H9 (cell line): ENCODE measurements at regions not wholly inside any gene's neighbourhood (a gene's known extent, or its start where the extent isn't known, plus 50 kb on each side); places are given as distances from the start of the nearest gene placed in this dataset.

ENCODE experiments used
- DNase-seq: peaks from one replicate; pipeline ENCODE4 v3.0.0-alpha.2; 2017
- H2AFZ ChIP-seq: one replicate; pipeline ENCODE4 v1.6.1; 2013; ENCODE audit warnings: mild to moderate bottlenecking, low read length, control low read depth, moderate library complexity
- H2AK5ac ChIP-seq: 2 replicates; pipeline ENCODE4 v1.6.1; 2013; ENCODE audit warnings: low read length, control low read depth, mixed read lengths; ENCODE audit not compliant: insufficient read length
- H2BK120ac ChIP-seq: one replicate; pipeline ENCODE4 v1.6.1; 2013; ENCODE audit warnings: low read depth, mild to moderate bottlenecking, low read length, control low read depth, inconsistent platforms; ENCODE audit not compliant: poor library complexity, severe bottlenecking
- H2BK12ac ChIP-seq: 2 replicates; pipeline ENCODE4 v1.6.1; 2013; ENCODE audit warnings: low read length, control low read depth, mixed read lengths, low read depth; ENCODE audit not compliant: insufficient read length
- H2BK15ac ChIP-seq: 2 replicates; pipeline ENCODE4 v1.6.1; 2013; ENCODE audit warnings: low read depth, low read length, control low read depth
- H2BK20ac ChIP-seq: one replicate; pipeline ENCODE4 v1.6.1; 2013; ENCODE audit warnings: low read depth, mild to moderate bottlenecking, low read length, control low read depth, inconsistent platforms; ENCODE audit not compliant: poor library complexity, severe bottlenecking
- H2BK5ac ChIP-seq: 2 replicates; pipeline ENCODE4 v1.6.1; 2013; ENCODE audit warnings: low read length, control low read depth, mixed read lengths; ENCODE audit not compliant: insufficient read length
- H3K14ac ChIP-seq: 2 replicates; pipeline ENCODE4 v1.6.1; 2013; ENCODE audit warnings: low read length, control low read depth; ENCODE audit not compliant: insufficient read depth
- H3K18ac ChIP-seq: 2 replicates; pipeline ENCODE4 v1.6.1; 2013; ENCODE audit warnings: low read depth, mild to moderate bottlenecking, mixed read lengths, low read length, control low read depth; ENCODE audit not compliant: insufficient read length
- H3K23ac ChIP-seq: 2 replicates; pipeline ENCODE4 v1.6.1; 2013; ENCODE audit warnings: low read length, control low read depth, mixed read lengths, low read depth; ENCODE audit not compliant: insufficient read length
- H3K23me2 ChIP-seq: 2 replicates; pipeline ENCODE4 v1.6.1; 2013; ENCODE audit warnings: low read depth, mild to moderate bottlenecking, mixed read lengths, low read length, control low read depth; ENCODE audit not compliant: insufficient read length, poor library complexity, severe bottlenecking
- H3K27ac ChIP-seq: 2 replicates; pipeline ENCODE4 v1.5.1; 2013; ENCODE audit warnings: low read length, control low read depth, mixed read lengths, low read depth; ENCODE audit not compliant: insufficient read length
- H3K27me3 ChIP-seq: 2 replicates; pipeline ENCODE4 v1.6.1; 2013; ENCODE audit warnings: low read length, control low read depth, inconsistent platforms; ENCODE audit not compliant: insufficient read depth
- H3K4ac ChIP-seq: 2 replicates; pipeline ENCODE4 v1.6.1; 2013; ENCODE audit warnings: low read depth, mild to moderate bottlenecking, control low read depth, inconsistent platforms, low read length, moderate library complexity
- H3K4me1 ChIP-seq: 2 replicates; pipeline ENCODE4 v1.6.1; 2013; ENCODE audit warnings: low read length, control low read depth, inconsistent platforms; ENCODE audit not compliant: insufficient read depth
- H3K4me2 ChIP-seq: 2 replicates; pipeline ENCODE4 v1.6.1; 2013; ENCODE audit warnings: low read length, control low read depth, mixed read lengths; ENCODE audit not compliant: insufficient read length, insufficient read depth
- H3K56ac ChIP-seq: 2 replicates; pipeline ENCODE4 v1.6.1; 2013; ENCODE audit warnings: low read depth, mild to moderate bottlenecking, mixed read lengths, low read length, control low read depth; ENCODE audit not compliant: insufficient read length
- H3K79me1 ChIP-seq: 2 replicates; pipeline ENCODE4 v1.6.1; 2013; ENCODE audit warnings: low read depth, mild to moderate bottlenecking, moderate library complexity, low read length, control low read depth, inconsistent platforms; ENCODE audit not compliant: insufficient read depth, poor library complexity, severe bottlenecking
- H3K79me2 ChIP-seq: 2 replicates; pipeline ENCODE4 v1.6.1; 2013; ENCODE audit warnings: low read length, control low read depth, inconsistent platforms; ENCODE audit not compliant: insufficient read depth
- H3K9ac ChIP-seq: 2 replicates; pipeline ENCODE4 v1.6.1; 2013; ENCODE audit warnings: low read length, control low read depth, mixed read lengths; ENCODE audit not compliant: insufficient read length; ENCODE audit errors: extremely low read depth
- H3K9me3 ChIP-seq: one replicate; pipeline ENCODE4 v1.6.1; 2013; ENCODE audit warnings: low read depth, low read length, inconsistent platforms; ENCODE audit not compliant: control insufficient read depth
- H3T11ph ChIP-seq: one replicate; pipeline ENCODE4 v1.6.1; 2013; ENCODE audit warnings: mild to moderate bottlenecking, low read length, control low read depth, inconsistent platforms
- H4K20me1 ChIP-seq: one replicate; pipeline ENCODE4 v1.6.1; 2013; ENCODE audit not compliant: control insufficient read depth, insufficient read length, insufficient read depth
- H4K5ac ChIP-seq: 2 replicates; pipeline ENCODE4 v1.6.1; 2013; ENCODE audit warnings: low read depth, mild to moderate bottlenecking, mixed read lengths, low read length, control low read depth; ENCODE audit not compliant: insufficient read length
- H4K8ac ChIP-seq: replicated peaks from 2 replicates; pipeline ENCODE4 v1.6.1; 2013; ENCODE audit warnings: low read length, control low read depth, mixed read lengths, low read depth; ENCODE audit not compliant: insufficient read length
- H4K91ac ChIP-seq: 2 replicates; pipeline ENCODE4 v1.6.1; 2013; ENCODE audit warnings: low read depth, mild to moderate bottlenecking, moderate library complexity, mixed read lengths, low read length, control low read depth; ENCODE audit not compliant: insufficient read length
- H3K27ac Mint-ChIP-seq, 3 experiments: 2 replicates in 2 of 3; 3 replicates in 1 of 3; pipeline ENCODE4 v1.8.0; 2020 to 2021; ENCODE audit warnings: mixed read lengths in 3 of 3, mild to moderate bottlenecking in 1 of 3, moderate library complexity in 1 of 3
- H3K27me3 Mint-ChIP-seq: 2 replicates; pipeline ENCODE4 v1.8.0; 2021; ENCODE audit warnings: low read depth, mild to moderate bottlenecking, moderate library complexity, mixed read lengths
- H3K36me3 Mint-ChIP-seq, 3 experiments: 2 replicates in 2 of 3; 3 replicates in 1 of 3; pipeline ENCODE4 v1.8.0; 2020 to 2021; ENCODE audit warnings: low read depth in 3 of 3, mixed read lengths in 3 of 3; ENCODE audit not compliant: insufficient read depth in 1 of 3
- H3K4me1 Mint-ChIP-seq, 2 experiments: 2 replicates each; pipeline ENCODE4 v1.8.0; 2020; ENCODE audit warnings: mixed read lengths in 2 of 2
- H3K4me3 Mint-ChIP-seq, 2 experiments: 2 replicates in 1 of 2; 3 replicates in 1 of 2; pipeline ENCODE4 v1.8.0; 2020 to 2021; ENCODE audit warnings: mild to moderate bottlenecking in 2 of 2, mixed read lengths in 2 of 2, moderate library complexity in 1 of 2
- H3K9me3 Mint-ChIP-seq, 2 experiments: 2 replicates in 1 of 2; 3 replicates in 1 of 2; pipeline ENCODE4 v1.8.0; 2020; ENCODE audit warnings: mild to moderate bottlenecking in 2 of 2, mixed read lengths in 2 of 2, moderate library complexity in 1 of 2
- WGBS: extraction: QIAGEN DNeasy Blood & Tissue Kit; methylation state at CpG from one replicate; pipeline ENCODE4 v1.1.7; 2013; ENCODE audit warnings: missing lambda C conversion rate, low lambda C conversion rate, mixed read lengths; ENCODE audit not compliant: insufficient read length; ENCODE audit errors: extremely low coverage; 5-methylcytosine and 5-hydroxymethylcytosine counted together
- TF ChIP-seq, protein P1 (sequence below): fragments of 200-600 bp; sonication (generic); conservative IDR thresholded peaks from 3 replicates; pipeline ENCODE4 v1.8.0; 2021; ENCODE audit warnings: antibody characterized with exemption, mild to moderate bottlenecking

DNA sequence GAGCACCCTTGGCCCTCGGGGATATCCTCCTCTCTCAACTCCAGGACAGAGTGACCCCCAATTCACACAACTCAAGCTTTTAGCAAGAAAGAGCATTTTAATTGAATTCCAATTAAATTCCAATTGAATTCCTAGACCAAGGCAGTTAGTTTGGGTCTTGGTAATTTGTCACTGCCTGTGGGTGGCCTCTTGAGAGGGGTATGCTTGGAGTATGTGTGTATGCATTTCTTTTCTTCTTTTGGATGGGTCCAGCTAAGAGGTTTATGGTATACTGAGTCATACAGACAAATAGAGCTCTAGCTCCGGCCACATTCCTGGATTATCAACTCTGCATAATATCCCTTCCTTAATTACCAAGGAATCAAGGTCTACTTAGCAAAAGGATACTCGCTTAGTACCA is 136.7 kb downstream of the PCTP start:
- no peak overlapping the region for H3K4me3 Mint-ChIP-seq
- no peak overlapping the region for H2BK120ac ChIP-seq
- no peak overlapping the region for H3K14ac ChIP-seq
- no peak overlapping the region for H2AK5ac ChIP-seq
- no CpG with 5 or more reads among the region's 3 CpGs for WGBS
- TF ChIP-seq, protein P1, sequence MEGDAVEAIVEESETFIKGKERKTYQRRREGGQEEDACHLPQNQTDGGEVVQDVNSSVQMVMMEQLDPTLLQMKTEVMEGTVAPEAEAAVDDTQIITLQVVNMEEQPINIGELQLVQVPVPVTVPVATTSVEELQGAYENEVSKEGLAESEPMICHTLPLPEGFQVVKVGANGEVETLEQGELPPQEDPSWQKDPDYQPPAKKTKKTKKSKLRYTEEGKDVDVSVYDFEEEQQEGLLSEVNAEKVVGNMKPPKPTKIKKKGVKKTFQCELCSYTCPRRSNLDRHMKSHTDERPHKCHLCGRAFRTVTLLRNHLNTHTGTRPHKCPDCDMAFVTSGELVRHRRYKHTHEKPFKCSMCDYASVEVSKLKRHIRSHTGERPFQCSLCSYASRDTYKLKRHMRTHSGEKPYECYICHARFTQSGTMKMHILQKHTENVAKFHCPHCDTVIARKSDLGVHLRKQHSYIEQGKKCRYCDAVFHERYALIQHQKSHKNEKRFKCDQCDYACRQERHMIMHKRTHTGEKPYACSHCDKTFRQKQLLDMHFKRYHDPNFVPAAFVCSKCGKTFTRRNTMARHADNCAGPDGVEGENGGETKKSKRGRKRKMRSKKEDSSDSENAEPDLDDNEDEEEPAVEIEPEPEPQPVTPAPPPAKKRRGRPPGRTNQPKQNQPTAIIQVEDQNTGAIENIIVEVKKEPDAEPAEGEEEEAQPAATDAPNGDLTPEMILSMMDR: no peak
- no peak for DNase-seq
- no peaks in the 10 kb centered on the region for H3K9me3 ChIP-seq
- H2BK20ac ChIP-seq: no peak overlapping the region
- H3K27me3 Mint-ChIP-seq: peaks cover 2% of the 10 kb centered on the region
- H2BK5ac ChIP-seq: no peak overlapping the region
- H4K5ac ChIP-seq: no peak overlapping the region
- H4K20me1 ChIP-seq: no peaks in the 10 kb centered on the region
- H4K91ac ChIP-seq: no peak overlapping the region
- no peaks in the 10 kb centered on the region for H3K4me1 Mint-ChIP-seq
- no peaks in the 10 kb centered on the region for H3K23me2 ChIP-seq
- H3T11ph ChIP-seq: no peak overlapping the region
- H2BK15ac ChIP-seq: no peak overlapping the region
- H3K18ac ChIP-seq: no peak overlapping the region
- no peak overlapping the region for H3K23ac ChIP-seq
- no peaks in the 10 kb centered on the region for H3K79me2 ChIP-seq
- peaks cover 16 to 19% of the 10 kb centered on the region in 2 experiments for H3K9me3 Mint-ChIP-seq
- no peak overlapping the region for H3K4ac ChIP-seq
- no peak overlapping the region for H2AFZ ChIP-seq
- H3K4me2 ChIP-seq: no peak overlapping the region
- no peaks in the 10 kb centered on the region for H3K4me1 ChIP-seq
- H3K9ac ChIP-seq: no peak overlapping the region
- H3K27me3 ChIP-seq: no peaks in the 10 kb centered on the region
- H4K8ac ChIP-seq: no peak overlapping the region
- no peak overlapping the region for H3K56ac ChIP-seq
- no peak overlapping the region for H2BK12ac ChIP-seq
- H3K27ac ChIP-seq: no peak overlapping the region
- peaks cover 2 to 5% (median 2%) of the 10 kb centered on the region in 3 experiments; a peak in 5 of 7 replicates for H3K36me3 Mint-ChIP-seq
- no peaks in the 10 kb centered on the region for H3K79me1 ChIP-seq
- no peak overlapping the region for H3K27ac Mint-ChIP-seq
